Type B pancreatic cell (in vitro differentiated cells): ENCODE measurements at regions not wholly inside any gene's neighbourhood (a gene's known extent, or its start where the extent isn't known, plus 50 kb on each side); places are given as distances from the start of the nearest gene placed in this dataset.

Source experiments
- DNase-seq: peaks from one replicate; pipeline ENCODE4 v3.0.0; 2021; ENCODE audit warnings: mixed read lengths; ENCODE audit not compliant: unreplicated experiment; ENCODE audit errors: extremely low spot score
- H3K27ac Mint-ChIP-seq: 2 replicates; pipeline ENCODE4 v1.8.0; 2021; ENCODE audit warnings: mild to moderate bottlenecking, mixed read lengths
- H3K27me3 Mint-ChIP-seq: 2 replicates; pipeline ENCODE4 v1.8.0; 2021; ENCODE audit warnings: mixed read lengths
- H3K36me3 Mint-ChIP-seq: 2 replicates; pipeline ENCODE4 v1.8.0; 2021; ENCODE audit warnings: mixed read lengths
- H3K4me1 Mint-ChIP-seq: one replicate; pipeline ENCODE4 v1.8.0; 2021; ENCODE audit warnings: mixed read lengths; ENCODE audit not compliant: unreplicated experiment
- H3K4me3 Mint-ChIP-seq: 2 replicates; pipeline ENCODE4 v1.8.0; 2021; ENCODE audit warnings: mild to moderate bottlenecking, mixed read lengths
- H3K9me3 Mint-ChIP-seq: 2 replicates; pipeline ENCODE4 v1.8.0; 2021; ENCODE audit warnings: mixed read lengths
- CTCF ChIP-seq: fragments of 200-600 bp; sonication (generic); conservative IDR thresholded peaks from 2 replicates; pipeline ENCODE4 v1.5.0; 2021; ENCODE audit warnings: antibody characterized with exemption, mild to moderate bottlenecking

DNA sequence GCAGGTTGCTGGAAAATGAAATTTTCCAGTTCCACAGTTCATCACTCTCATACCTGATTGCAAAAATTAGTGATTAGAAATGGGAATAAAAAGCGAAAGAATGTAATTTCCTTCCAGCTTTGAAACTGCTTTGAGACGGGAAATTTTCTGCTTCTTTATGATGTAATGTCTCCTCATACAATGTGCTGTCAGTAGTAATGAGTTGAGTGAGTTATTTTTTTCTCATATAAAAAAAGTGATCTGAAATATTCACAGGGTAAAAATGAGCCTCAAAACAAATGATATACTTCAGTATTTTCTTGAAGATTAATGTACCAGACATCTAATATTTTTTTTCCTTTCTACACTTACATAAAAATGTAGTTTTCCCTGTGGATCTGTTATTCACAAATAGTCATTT is 179.1 kb upstream of the FAT4 start:
- DNase-seq, result no peak
- no peaks in the 10 kb centered on the region for H3K9me3 Mint-ChIP-seq
- H3K36me3 Mint-ChIP-seq, result no peaks in the 10 kb centered on the region
- peaks cover 8% of the 10 kb centered on the region for H3K4me1 Mint-ChIP-seq
- H3K4me3 Mint-ChIP-seq, result no peak overlapping the region
- no peak overlapping the region for H3K27ac Mint-ChIP-seq
- TF ChIP-seq CTCF, result no peak
- no peaks in the 10 kb centered on the region for H3K27me3 Mint-ChIP-seq

- Mint-ChIP-seq H3K4me3 (no peak overlapping the region), H3K36me3 (no peaks in the 10 kb centered on the region), H3K9me3 (no peaks in the 10 kb centered on the region), H3K27me3 (no peaks in the 10 kb centered on the region), H3K27ac (no peak overlapping the region), H3K4me1 (peaks cover 8% of the 10 kb centered on the region)
- no peak for TF ChIP-seq CTCF
- no peak for DNase-seq
Measured at GRCh38 chr4:125132729-125133128, 182.0 kb upstream of the FAT4 start.

- DNase-seq, result no peak
- no peaks in the 10 kb centered on the region for H3K27me3 Mint-ChIP-seq
- peaks cover 8% of the 10 kb centered on the region for H3K4me1 Mint-ChIP-seq
- no peaks in the 10 kb centered on the region for H3K36me3 Mint-ChIP-seq
- H3K4me3 Mint-ChIP-seq, result no peak overlapping the region
- TF ChIP-seq CTCF, result no peak
- H3K27ac Mint-ChIP-seq, result no peak overlapping the region
- no peaks in the 10 kb centered on the region for H3K9me3 Mint-ChIP-seq
Measured at GRCh38 chr4:125131891-125132680, 182.7 kb upstream of the FAT4 start.

GRCh38 chr4:125125276-125125675 is 189.5 kb upstream of the FAT4 start:
- Mint-ChIP-seq H3K36me3 (no peaks in the 10 kb centered on the region), H3K27me3 (no peaks in the 10 kb centered on the region), H3K4me1 (peaks cover 8% of the 10 kb centered on the region), H3K9me3 (no peaks in the 10 kb centered on the region), H3K27ac (no peak overlapping the region), H3K4me3 (no peak overlapping the region)
- DNase-seq, result no peak
- no peak for TF ChIP-seq CTCF

GRCh38 chr4:125123570-125124109 is 191.1 kb upstream of the FAT4 start:
- Mint-ChIP-seq H3K9me3 (no peaks in the 10 kb centered on the region), H3K36me3 (no peaks in the 10 kb centered on the region), H3K4me1 (peaks cover 8% of the 10 kb centered on the region), H3K27me3 (no peaks in the 10 kb centered on the region), H3K4me3 (no peak overlapping the region), H3K27ac (no peak overlapping the region)
- TF ChIP-seq CTCF, result no peak
- DNase-seq, result no peak
